ENCODE measurements at regions not wholly inside any gene's neighbourhood (a gene's known extent, or its start where the extent isn't known, plus 50 kb on each side); places are given as distances from the start of the nearest gene placed in this dataset.

GRCh38 chr9:109886041-109886440, 106.0 kb downstream of the PALM2AKAP2 start:
- DNase-seq = no peak

- no peak for DNase-seq
Measured at GRCh38 chr9:109886617-109887016, 106.6 kb downstream of the PALM2AKAP2 start.

- no peak for DNase-seq
Measured at GRCh38 chr9:109887079-109887478, 107.1 kb downstream of the PALM2AKAP2 start.

- DNase-seq = no peak
Measured at GRCh38 chr9:109888695-109889094, 108.7 kb downstream of the PALM2AKAP2 start.

- DNase-seq = no peak
Measured at GRCh38 chr9:109889456-109889855, 109.5 kb downstream of the PALM2AKAP2 start.

- no peak for DNase-seq
Measured at GRCh38 chr9:109893241-109893640, 113.2 kb downstream of the PALM2AKAP2 start.

GRCh38 chr9:109894473-109894872, 114.5 kb downstream of the PALM2AKAP2 start:
- DNase-seq = no peak

GRCh38 chr9:109894921-109895758, 115.1 kb downstream of the PALM2AKAP2 start:
- DNase-seq = no peak

GRCh38 chr9:109901201-109901600, 121.2 kb downstream of the PALM2AKAP2 start:
- DNase-seq = no peak

- peak; percentile 35 for DNase-seq
Measured at GRCh38 chr9:109903515-109904138, 123.6 kb downstream of the PALM2AKAP2 start.

GRCh38 chr9:109904666-109905065, 124.7 kb downstream of the PALM2AKAP2 start:
- no peak for DNase-seq

- DNase-seq = no peak
Measured at GRCh38 chr9:109905472-109905871, 125.5 kb downstream of the PALM2AKAP2 start.

GRCh38 chr9:109906766-109907382, 126.9 kb downstream of the PALM2AKAP2 start:
- no peak for DNase-seq

GRCh38 chr9:109907400-109907799, 127.4 kb downstream of the PALM2AKAP2 start:
- DNase-seq = no peak

GRCh38 chr9:109907810-109908458, 127.9 kb downstream of the PALM2AKAP2 start:
- DNase-seq = no peak

GRCh38 chr9:109908459-109909390, 128.7 kb downstream of the PALM2AKAP2 start:
- DNase-seq = no peak

GRCh38 chr9:109910671-109911518, 130.9 kb downstream of the PALM2AKAP2 start:
- DNase-seq = no peak

- DNase-seq = no peak
Measured at GRCh38 chr9:109912082-109912582, 132.1 kb downstream of the PALM2AKAP2 start.

- DNase-seq = no peak
Measured at GRCh38 chr9:109912726-109913460, 132.9 kb downstream of the PALM2AKAP2 start.

GRCh38 chr9:109913461-109913810, 133.4 kb downstream of the PALM2AKAP2 start:
- DNase-seq = no peak

All from T-helper 9 cell (primary cell).